OCI-LY1 (cell line): ENCODE measurements at regions not wholly inside any gene's neighbourhood (a gene's known extent, or its start where the extent isn't known, plus 50 kb on each side); places are given as distances from the start of the nearest gene placed in this dataset.

Experiments
- CTCF ChIP-seq: fragments of 200-600 bp; sonication (generic), shearing (Covaris generic); IDR thresholded peaks from 2 replicates; pipeline ENCODE4 v1.5.1; 2017; ENCODE audit warnings: mild to moderate bottlenecking, antibody characterized with exemption, low read length, moderate library complexity, mixed read lengths
- EZH2 ChIP-seq: fragments of 200-600 bp; sonication (generic), shearing (Covaris generic); IDR thresholded peaks from 2 replicates; pipeline ENCODE4 v1.8.0; 2017; ENCODE audit warnings: borderline replicate concordance, mixed run types, mild to moderate bottlenecking, antibody characterized with exemption, low read length, moderate library complexity, mixed read lengths

- TF ChIP-seq CTCF = no peak
- TF ChIP-seq EZH2 = no peak
These were observed 577.7 kb upstream of the NOVA1 start for GRCh38 chr14:27175489-27175888.
